Bronchial epithelial cell (primary cell): ENCODE measurements at regions not wholly inside any gene's neighbourhood (a gene's known extent, or its start where the extent isn't known, plus 50 kb on each side); places are given as distances from the start of the nearest gene placed in this dataset.

Source experiments
- DNase-seq: peaks from one replicate; pipeline ENCODE4 v3.0.0-alpha.2; 2010; ENCODE audit warnings: low read depth
- FAIRE-seq: peaks from 2 replicates; lab custom pipeline; 2011; peaks lifted over from hg19 to GRCh38; lab: Jason Lieb, UNC
- H3K27me3 ChIP-seq: 2 replicates; pipeline ENCODE4 v1.5.1; 2011; ENCODE audit warnings: low read length; ENCODE audit not compliant: control insufficient read depth, insufficient read depth
- H3K36me3 ChIP-seq: 2 replicates; pipeline ENCODE4 v1.5.1; 2011; ENCODE audit warnings: low read length; ENCODE audit not compliant: control insufficient read depth, insufficient read depth
- H3K4me3 ChIP-seq: 2 replicates; pipeline ENCODE4 v1.5.1; 2011; ENCODE audit warnings: mild to moderate bottlenecking, low read depth, low read length, control low read depth
- CTCF ChIP-seq: IDR thresholded peaks from 2 replicates; pipeline ENCODE4 v1.5.1; 2011; ENCODE audit warnings: mild to moderate bottlenecking, moderate library complexity, low read length, control low read depth, inconsistent platforms; ENCODE audit not compliant: insufficient read depth, severe bottlenecking

GRCh38 chr15:62527387-62527786 is 362.3 kb upstream of the C2CD4B start:
- no peak for TF ChIP-seq CTCF
- peaks cover 1% of the 10 kb centered on the region for H3K27me3 ChIP-seq
- no peak overlapping the region for H3K4me3 ChIP-seq
- no peak for FAIRE-seq
- H3K36me3 ChIP-seq, result no peaks in the 10 kb centered on the region
- no peak for DNase-seq

GRCh38 chr15:62528505-62528904 is 363.4 kb upstream of the C2CD4B start:
- H3K27me3 ChIP-seq, result peaks cover 1% of the 10 kb centered on the region
- H3K4me3 ChIP-seq, result no peak overlapping the region
- TF ChIP-seq CTCF, result no peak
- DNase-seq, result no peak
- no peak for FAIRE-seq
- H3K36me3 ChIP-seq, result no peaks in the 10 kb centered on the region

DNA sequence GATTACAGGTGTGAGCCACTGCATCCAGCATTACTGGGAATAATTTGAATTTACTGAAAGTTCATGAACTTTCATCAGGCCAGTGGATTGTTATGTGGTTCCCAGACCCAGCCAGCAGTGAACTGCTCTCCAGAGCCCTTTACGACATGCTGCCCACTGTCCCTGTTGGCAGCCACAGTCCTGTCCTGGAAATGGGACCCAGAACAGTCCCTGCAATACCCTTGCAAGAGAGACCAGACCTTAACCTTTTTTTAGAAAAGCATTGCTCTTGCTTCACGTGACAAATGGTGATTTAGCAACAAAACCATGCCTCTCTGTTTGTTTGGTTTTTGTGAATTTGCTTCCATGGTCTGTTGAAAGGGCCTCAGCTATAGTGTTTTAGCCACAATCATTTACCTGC is 367.3 kb upstream of the C2CD4B start:
- DNase-seq (no peak), FAIRE-seq (peak; percentile 87)
- TF ChIP-seq CTCF, result no peak
- Histone ChIP-seq H3K27me3 (no peaks in the 10 kb centered on the region), H3K4me3 (no peak overlapping the region), H3K36me3 (no peaks in the 10 kb centered on the region)

- FAIRE-seq, result no peak
- DNase-seq, result no peak
- Histone ChIP-seq H3K4me3 (no peak overlapping the region), H3K27me3 (no peaks in the 10 kb centered on the region), H3K36me3 (no peaks in the 10 kb centered on the region)
- no peak for TF ChIP-seq CTCF
These were observed 368.6 kb upstream of the C2CD4B start for GRCh38 chr15:62533687-62534086.

DNA sequence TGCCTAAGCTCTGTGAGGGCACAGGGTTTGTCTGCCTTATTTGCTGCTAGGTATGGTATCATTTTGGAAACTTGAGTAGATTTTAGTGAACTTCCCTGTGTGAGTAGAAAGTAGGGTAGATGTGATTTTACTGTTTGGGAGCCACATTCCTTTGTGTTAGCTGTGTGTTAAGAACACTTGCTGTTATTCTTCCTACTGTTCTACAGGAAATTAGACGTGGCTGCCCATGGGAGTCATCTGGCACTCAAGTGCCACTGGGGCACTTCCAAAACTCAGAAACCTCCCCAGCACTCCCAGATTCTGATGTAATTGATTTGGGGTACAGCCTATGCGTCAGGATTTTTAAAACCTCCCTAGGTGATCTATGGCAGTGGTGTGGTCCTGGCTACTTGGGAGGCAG is 369.9 kb upstream of the C2CD4B start:
- no peak for DNase-seq
- Histone ChIP-seq H3K27me3 (no peaks in the 10 kb centered on the region), H3K36me3 (no peaks in the 10 kb centered on the region), H3K4me3 (no peak overlapping the region)
- TF ChIP-seq CTCF, result no peak
- FAIRE-seq, result no peak

DNA sequence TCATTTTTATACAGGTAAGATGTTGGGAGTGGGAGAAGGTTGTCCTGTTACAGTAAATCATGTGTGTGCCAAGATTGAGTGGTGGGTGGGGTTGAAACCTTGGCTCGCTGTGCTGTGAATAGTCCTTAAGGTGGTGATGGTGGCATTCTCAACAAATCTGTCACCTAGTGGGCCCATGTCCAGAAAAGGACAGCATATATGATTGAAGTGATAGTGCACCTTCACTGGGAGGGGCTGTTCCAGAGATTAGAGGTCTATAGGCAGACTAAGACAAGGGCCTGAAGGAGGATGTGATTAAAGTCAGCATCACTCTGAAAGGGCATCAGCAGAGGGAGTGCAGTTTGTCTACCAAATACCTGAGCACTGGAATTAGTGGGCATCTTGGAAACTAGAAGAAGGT is 374.2 kb upstream of the C2CD4B start:
- TF ChIP-seq CTCF, result no peak
- DNase-seq, result no peak
- no peaks in the 10 kb centered on the region for H3K36me3 ChIP-seq
- H3K4me3 ChIP-seq, result no peak overlapping the region
- no peaks in the 10 kb centered on the region for H3K27me3 ChIP-seq
- no peak for FAIRE-seq
